DND-41 (cell line): ENCODE measurements at regions not wholly inside any gene's neighbourhood (a gene's known extent, or its start where the extent isn't known, plus 50 kb on each side); places are given as distances from the start of the nearest gene placed in this dataset.

Experiments used
- ATAC-seq: fragments of 200-7000 bp; cut with Tn5 transposase; 3 replicates; pipeline ENCODE4 v1.9.1; 2021; ENCODE audit warnings: low read depth; ENCODE audit not compliant: insufficient read depth
- DNase-seq: peaks from one replicate; pipeline ENCODE4 v3.0.0-alpha.2; 2020
- H2AFZ ChIP-seq: 2 replicates; pipeline ENCODE4 v1.6.0; 2012; ENCODE audit warnings: low read depth, low read length
- H3K27ac ChIP-seq: 2 replicates; pipeline ENCODE4 v1.5.1; 2012; ENCODE audit warnings: low read length, inconsistent platforms
- H3K27me3 ChIP-seq: fragments of 200-600 bp; sonication (generic); 2 replicates; pipeline ENCODE4 v1.6.0; 2012; ENCODE audit warnings: low read length, mild to moderate bottlenecking, inconsistent platforms; ENCODE audit not compliant: insufficient read depth, poor library complexity
- H3K36me3 ChIP-seq: 2 replicates; pipeline ENCODE4 v1.5.1; 2012; ENCODE audit warnings: low read length, inconsistent platforms; ENCODE audit not compliant: insufficient read depth
- H3K4me1 ChIP-seq: 2 replicates; pipeline ENCODE4 v1.5.1; 2012; ENCODE audit warnings: mild to moderate bottlenecking, low read length; ENCODE audit not compliant: insufficient read depth
- H3K4me2 ChIP-seq: 2 replicates; pipeline ENCODE4 v1.6.0; 2012; ENCODE audit warnings: mild to moderate bottlenecking, moderate library complexity, low read length, inconsistent platforms; ENCODE audit not compliant: insufficient read depth
- H3K4me3 ChIP-seq, 2 experiments: fragments of 200-600 bp in 1 of 2; shearing (Covaris generic) in 1 of 2; 2 replicates each; pipeline ENCODE4 v1.5.1; 2012 to 2016; ENCODE audit warnings: inconsistent platforms in 2 of 2, low read length in 2 of 2, mild to moderate bottlenecking in 2 of 2, low read depth in 1 of 2, moderate library complexity in 1 of 2
- H3K79me2 ChIP-seq: 2 replicates; pipeline ENCODE4 v1.6.0; 2012; ENCODE audit warnings: low read length, inconsistent platforms; ENCODE audit not compliant: insufficient read depth
- H3K9ac ChIP-seq: 2 replicates; pipeline ENCODE4 v1.6.0; 2012; ENCODE audit warnings: low read depth, mild to moderate bottlenecking, inconsistent platforms, low read length, moderate library complexity
- H3K9me3 ChIP-seq: 2 replicates; pipeline ENCODE4 v1.5.1; 2012; ENCODE audit warnings: low read length, moderate library complexity, mild to moderate bottlenecking, inconsistent platforms; ENCODE audit not compliant: insufficient read depth, severe bottlenecking
- H4K20me1 ChIP-seq: 2 replicates; pipeline ENCODE4 v1.6.0; 2012; ENCODE audit warnings: low read length; ENCODE audit not compliant: insufficient read depth
- CTCF ChIP-seq: IDR thresholded peaks from 2 replicates; pipeline ENCODE4 v1.5.1; 2012; ENCODE audit warnings: borderline replicate concordance, low read length, moderate library complexity, mild to moderate bottlenecking; ENCODE audit not compliant: poor library complexity, severe bottlenecking; ENCODE audit errors: extremely low read depth
- EZH2 ChIP-seq: IDR thresholded peaks from 3 replicates; pipeline ENCODE4 v1.6.1; 2012; ENCODE audit warnings: borderline replicate concordance, low read depth, mild to moderate bottlenecking, moderate library complexity, low read length, inconsistent platforms; ENCODE audit not compliant: severe bottlenecking

DNA sequence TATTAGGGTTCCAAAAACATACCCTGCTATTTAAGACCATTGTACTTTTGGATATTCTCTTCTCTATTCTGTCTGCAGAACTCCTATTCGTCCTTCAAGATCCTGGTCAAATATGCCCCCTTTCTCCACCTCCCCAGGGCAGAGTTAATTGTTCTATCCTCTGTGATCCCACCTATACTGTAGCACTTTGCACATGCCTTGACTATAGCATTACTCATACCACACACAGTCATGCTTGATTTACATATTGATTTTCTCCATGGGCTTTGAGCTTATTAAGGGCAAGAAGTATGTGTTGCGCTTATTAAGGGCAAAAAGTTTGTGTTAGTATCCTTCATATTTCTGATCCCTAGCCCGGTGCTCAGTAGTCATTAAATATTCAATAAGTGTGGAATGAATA, 263.7 kb upstream of the CADM1 start:
- H3K4me2 ChIP-seq = no peak overlapping the region
- H2AFZ ChIP-seq = no peak overlapping the region
- no peak overlapping the region for H3K27ac ChIP-seq
- no peaks in the 10 kb centered on the region for H3K4me1 ChIP-seq
- no peaks in the 10 kb centered on the region for H3K9me3 ChIP-seq
- H3K9ac ChIP-seq = no peak overlapping the region
- peaks cover 6% of the 10 kb centered on the region for H3K27me3 ChIP-seq
- ATAC-seq = no peak
- H4K20me1 ChIP-seq = no peaks in the 10 kb centered on the region
- H3K79me2 ChIP-seq = no peaks in the 10 kb centered on the region
- DNase-seq = no peak
- H3K36me3 ChIP-seq = no peaks in the 10 kb centered on the region
- TF ChIP-seq CTCF (no peak), EZH2 (no peak)
- no peak overlapping the region for H3K4me3 ChIP-seq

DNA sequence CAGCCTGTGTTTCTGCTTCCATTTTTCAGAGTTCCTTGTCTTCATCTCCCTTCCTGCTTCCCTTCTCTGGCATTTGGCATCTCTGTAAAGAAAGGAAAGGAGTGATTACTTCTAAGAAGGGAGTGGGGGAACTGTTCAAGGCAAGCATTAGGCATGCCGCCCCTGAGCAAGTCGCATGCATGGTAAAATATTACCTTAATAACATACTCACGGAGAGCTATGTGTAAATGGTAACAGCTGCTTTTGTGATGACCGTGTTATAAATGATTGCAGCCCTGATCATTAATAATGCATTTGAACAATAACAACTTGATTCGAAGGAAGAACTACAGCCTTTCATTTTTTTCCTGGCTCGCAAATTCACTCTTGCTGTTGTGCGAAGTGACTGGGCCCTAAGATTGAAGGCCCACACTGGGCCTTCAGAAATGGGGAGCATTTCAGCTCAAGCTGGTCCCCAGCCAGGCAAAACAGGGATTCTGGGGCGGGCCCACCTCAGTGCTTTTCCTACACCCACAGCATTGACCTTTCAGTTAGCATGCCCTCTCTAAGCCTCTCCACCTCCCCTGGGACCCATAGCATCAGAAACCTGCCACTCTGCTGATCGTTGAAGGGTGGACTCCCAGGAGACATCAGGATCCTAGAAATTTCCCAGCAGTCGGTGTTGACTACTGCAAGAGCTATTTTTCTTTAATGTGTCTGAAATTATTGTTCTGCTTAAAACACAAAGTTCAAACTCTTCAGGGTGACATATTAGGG, 263.0 kb upstream of the CADM1 start:
- Histone ChIP-seq H3K36me3 (no peaks in the 10 kb centered on the region), H4K20me1 (no peaks in the 10 kb centered on the region), H3K79me2 (no peaks in the 10 kb centered on the region), H3K9ac (no peak overlapping the region), H3K4me2 (no peak overlapping the region), H3K27me3 (peaks cover 6% of the 10 kb centered on the region), H3K27ac (no peak overlapping the region), H3K9me3 (no peaks in the 10 kb centered on the region), H3K4me3 (no peak overlapping the region), H2AFZ (no peak overlapping the region), H3K4me1 (no peaks in the 10 kb centered on the region)
- DNase-seq (no peak), ATAC-seq (no peak)
- TF ChIP-seq EZH2 (no peak), CTCF (no peak)

DNA sequence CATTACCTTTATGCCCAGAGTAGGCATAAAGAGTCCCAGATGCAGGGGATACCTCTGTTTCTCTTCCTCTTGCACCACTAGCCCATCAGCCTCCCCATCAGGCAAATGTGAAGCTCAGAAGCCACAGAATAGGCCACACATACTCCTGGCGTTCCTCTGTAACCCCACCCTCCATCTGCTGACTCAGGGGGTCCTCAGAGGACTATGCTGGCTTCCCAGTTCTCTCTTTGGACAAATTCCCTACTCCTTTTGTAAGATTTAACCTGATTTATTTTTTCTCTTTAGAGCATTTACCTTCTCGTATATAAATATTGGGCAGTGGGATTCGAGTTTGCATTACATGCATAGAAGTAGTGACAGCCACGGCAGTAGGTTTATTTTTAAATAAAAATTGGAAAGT, 262.3 kb upstream of the CADM1 start:
- Histone ChIP-seq H4K20me1 (no peaks in the 10 kb centered on the region), H3K27me3 (peaks cover 6% of the 10 kb centered on the region), H3K9ac (no peak overlapping the region), H3K27ac (no peak overlapping the region), H3K4me1 (no peaks in the 10 kb centered on the region), H3K4me3 (no peak overlapping the region), H3K9me3 (no peaks in the 10 kb centered on the region), H2AFZ (no peak overlapping the region), H3K36me3 (no peaks in the 10 kb centered on the region), H3K79me2 (no peaks in the 10 kb centered on the region), H3K4me2 (no peak overlapping the region)
- ATAC-seq (no peak), DNase-seq (no peak)
- TF ChIP-seq EZH2 = no peak
- TF ChIP-seq CTCF = no peak
